ENCODE measurements at regions not wholly inside any gene's neighbourhood (a gene's known extent, or its start where the extent isn't known, plus 50 kb on each side); places are given as distances from the start of the nearest gene placed in this dataset.
"Not testable (repeated sequence)": the region's sequence is repeated elsewhere in the genome, so short reads cannot be mapped to it uniquely, and the experiment has no call there.

DNA sequence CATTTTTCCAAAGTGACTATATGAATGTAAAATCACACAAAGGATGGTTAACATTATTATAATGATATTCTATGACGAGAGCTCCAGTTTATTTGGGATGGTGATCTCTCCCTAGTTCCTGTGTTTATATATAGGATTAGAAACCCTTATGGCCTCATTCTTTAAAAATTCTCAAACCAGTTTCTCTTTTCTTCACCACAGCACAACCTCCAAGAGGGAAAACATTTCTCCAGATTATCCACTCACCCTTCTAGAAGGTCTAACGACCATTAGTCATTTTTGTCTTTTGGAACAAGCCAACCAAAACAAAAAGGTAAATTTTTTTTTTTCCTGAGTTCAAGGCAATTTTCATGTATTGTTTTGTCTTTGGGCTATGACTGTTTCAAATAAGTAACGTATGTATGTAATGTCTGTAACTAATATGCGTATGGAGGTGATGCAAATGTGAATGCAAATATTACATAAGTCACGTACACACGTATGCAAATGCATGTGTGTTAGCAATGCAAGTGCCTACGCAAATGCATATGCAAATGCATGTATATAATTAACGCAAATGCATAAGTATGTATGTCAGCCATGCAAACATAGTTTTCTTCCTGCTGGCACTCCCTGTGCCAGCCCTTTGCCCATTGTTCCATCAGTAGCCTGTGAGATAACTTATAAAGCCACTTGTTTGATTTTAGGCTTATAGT, 72.5 kb upstream of the MORC3 start:
- no peak for DNase-seq

DNA sequence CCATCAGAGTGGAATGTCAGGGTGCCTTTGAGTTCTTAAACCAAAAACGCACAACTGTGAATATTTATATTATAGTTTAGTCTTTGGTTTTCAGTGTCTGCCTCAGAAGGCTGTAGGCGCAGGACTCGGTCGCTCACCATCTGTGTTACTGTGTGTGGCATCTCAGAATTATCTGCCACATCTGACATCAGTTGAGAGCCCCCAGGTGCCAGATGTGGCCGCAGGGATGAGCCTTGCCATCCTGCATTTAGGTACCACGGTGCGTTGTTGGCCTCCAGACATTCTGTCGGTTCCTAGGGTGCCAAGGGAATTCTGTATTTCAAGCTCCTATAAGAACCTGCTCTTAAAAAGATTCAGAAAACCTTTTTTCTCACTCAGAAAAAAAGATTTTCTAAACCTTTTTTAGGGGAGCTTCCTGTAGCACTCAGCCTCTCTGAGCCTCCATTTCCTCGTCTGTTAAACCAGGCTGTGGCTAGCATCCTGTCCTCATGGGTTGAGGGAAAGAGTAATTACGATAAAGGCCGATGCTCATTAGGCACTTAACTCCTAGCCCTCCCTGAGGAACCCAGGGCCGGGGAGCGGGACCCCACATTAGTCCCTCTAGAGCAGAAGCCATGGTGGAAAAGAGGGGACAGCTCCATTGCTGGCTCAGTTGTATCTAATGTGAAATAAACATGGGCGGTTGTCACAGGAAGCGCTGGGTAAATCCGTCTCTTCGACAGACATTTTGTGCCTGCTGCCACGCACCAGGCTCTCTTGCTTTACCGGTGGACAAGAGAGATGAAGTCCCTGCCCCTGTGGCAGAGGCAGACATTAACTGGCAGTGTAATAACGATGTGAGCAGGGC, 70.2 kb upstream of the MORC3 start:
- DNase-seq: no peak

DNA sequence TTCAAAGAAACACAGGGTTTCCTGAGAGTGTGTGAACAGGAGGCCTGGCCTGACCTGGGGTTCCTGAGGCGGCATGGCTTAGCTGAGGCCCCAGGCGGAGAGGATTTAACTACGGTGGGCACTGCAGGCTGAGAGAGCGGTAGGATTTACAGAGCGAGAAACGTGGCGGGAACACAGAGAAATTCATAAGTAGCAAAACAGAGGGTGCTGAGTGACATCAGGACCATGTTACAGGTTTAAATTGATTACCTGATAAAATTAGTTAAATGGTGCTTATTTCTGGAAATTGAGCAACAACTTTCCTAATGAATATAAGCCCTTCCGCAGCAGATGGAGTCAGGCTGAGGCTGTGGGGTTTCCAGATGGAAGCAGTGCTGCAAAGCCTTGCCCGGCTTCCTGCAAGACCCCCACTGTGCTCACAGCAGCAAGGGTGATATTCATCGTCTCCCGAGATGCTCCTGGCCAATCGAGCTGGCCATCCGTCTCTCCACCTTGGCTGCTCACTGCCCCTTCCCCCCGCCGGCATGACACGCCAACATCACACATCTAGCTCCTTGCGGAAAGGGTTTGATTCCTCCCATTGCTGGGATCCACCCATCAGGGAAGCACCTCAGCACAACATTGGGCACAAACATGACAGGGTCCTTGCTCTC, 69.4 kb upstream of the MORC3 start:
- DNase-seq: no peak

DNA sequence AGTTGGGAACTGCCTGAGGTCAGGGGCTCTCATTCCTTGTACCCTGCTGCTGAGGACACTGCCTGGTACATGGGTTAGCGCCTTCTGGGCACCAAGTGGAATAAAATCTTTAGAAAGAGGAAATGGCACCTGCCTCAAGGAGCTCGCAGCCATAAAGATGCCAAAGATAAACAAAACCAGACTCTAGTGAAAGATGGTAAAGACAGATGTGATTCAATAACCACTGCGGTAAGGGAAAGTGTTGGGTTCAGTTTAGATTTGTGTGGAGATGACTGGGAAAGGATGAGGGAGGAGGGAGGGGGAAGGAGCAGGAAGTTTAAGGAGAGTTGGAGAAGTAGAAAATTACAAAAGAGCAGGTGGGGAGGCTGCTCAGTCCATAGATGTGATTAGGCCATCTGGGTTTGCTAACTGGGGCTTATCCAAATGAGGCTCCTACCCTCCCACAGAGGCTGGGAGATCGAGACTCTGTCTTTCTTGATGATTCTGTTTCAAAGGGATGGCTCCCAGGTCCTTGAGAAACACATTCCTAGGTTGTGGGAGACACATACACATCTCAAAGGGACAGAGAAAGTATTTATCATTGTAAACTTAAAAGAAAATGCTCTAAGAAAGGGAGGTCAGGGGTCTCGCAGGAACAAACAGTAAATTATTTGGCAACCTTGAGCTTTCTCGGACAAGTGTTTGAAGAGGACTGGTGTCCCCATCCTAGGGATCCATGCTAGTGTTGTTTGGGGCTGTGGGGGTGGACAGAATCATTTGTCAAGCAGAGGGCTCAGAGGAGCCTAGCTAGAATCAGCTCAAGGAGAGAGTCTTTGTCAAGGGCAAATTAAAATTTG, 65.7 kb upstream of the MORC3 start:
- DNase-seq: no peak

DNA sequence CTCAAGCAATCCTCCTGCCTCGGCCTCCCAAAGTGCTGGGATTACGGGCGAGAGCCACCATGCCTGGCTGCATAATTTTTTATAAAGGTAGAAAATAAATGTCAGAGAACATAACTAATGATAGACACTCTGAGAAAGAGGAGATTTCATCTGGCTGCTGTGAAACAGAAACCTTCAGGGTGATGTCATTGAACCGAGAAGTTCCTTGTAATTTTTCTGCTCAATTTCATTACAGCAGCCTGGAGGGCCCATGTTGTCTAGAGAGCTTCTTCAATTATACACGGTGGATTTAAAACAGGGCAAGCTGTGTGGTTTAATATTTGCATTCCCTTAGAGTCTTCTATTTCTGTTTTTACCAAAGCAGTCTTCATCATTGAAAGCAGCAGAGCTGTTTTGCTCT, 64.3 kb upstream of the MORC3 start:
- no peak for DNase-seq

DNA sequence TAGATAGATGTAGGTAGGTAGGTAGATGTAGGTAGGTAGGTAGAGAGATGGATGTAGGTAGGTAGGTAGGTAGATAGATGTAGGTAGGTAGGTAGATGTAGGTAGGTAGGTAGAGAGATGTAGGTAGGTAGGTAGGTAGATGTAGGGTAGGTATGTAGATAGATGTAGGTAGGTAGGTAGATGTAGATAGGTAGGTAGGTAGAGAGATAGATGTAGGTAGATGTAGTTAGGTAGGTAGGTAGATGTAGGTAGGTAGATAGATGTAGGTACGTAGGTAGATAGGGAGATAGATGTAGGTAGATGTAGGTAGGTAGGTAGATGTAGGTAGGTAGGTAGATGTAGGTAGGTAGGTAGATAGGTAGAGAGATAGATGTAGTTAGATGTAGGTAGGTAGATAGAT, 62.3 kb upstream of the MORC3 start:
- DNase-seq: no peak

- DNase-seq: no peak
Measured at GRCh38 chr21:36260030-36260787, 59.8 kb upstream of the MORC3 start.

DNA sequence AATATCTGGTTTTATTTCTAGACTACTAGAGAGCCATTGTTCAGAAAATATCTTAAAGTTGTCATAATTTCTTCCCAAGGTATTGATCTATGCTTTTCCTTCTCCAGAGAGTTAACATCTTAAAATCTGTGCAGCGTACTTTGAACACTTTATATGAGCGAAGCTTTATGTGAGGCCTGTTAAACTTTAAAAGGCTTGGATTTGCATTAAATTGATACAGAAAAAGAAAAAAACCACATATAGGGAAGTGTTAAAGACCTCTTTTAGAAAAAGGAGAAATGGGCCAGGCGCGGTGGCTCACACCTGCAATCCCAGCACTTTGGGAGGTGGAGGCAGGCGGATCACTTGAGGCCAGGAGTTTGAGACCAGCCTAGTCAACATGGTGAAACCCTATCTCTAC, 59.2 kb upstream of the MORC3 start:
- no peak for DNase-seq

DNA sequence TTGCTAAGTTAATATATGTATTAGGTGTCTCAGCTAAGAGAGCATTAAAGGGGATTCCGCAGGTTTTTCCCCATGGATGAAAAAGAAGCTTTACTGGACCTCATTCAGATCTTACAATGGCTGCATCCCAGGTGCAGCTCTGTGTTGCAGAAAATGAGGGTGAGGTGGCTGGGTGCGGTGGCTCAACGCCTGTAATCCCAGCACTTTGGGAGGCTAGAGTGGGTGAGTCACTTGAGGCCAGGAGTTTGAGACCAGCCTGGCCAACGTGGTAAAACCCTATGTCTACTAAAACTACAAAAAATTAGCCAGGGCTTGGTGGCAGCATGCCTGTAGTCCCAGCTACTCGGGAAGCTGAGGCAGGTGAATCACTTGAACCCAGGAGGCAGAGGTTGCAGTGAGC, 58.5 kb upstream of the MORC3 start:
- DNase-seq: no peak

DNA sequence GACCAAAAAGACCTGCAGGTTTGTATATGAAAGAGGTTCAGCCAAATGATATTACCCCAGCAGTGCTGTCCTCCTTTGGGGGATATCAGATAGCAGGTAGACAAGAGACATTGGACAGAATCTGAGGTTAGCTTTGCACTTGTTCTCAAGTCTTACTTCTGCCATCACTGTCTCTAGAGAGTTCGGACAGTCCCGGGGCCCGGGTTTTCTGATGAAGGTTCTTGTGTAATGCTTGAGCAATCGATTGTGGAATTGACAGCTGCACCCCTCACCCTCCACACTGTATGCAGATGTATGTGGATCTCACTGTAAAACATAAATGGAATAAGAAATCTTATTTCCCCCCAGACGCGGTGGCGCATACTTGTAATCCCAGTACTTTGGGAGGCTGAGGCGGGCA, 56.2 kb upstream of the MORC3 start:
- DNase-seq: no peak

DNA sequence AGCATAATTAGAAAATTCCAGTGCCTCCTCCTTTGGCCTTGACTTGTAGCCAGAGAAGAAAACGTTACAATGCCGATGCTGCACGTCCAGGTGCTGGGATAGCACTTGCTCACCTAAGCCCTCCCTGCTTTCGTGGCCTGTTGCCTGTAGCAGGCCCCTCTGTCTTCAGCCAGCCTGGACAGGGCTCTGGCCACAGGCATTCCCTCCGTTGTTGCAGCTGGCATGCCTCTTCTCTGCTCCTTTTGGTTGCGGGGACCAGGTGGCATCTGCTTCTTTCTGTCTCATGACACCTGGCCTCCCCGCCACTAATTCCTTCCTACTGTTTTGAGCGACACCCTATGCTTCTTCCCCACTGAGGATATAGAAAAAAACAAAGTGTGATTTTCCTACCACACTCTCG, 54.6 kb upstream of the MORC3 start:
- no peak for DNase-seq

DNA sequence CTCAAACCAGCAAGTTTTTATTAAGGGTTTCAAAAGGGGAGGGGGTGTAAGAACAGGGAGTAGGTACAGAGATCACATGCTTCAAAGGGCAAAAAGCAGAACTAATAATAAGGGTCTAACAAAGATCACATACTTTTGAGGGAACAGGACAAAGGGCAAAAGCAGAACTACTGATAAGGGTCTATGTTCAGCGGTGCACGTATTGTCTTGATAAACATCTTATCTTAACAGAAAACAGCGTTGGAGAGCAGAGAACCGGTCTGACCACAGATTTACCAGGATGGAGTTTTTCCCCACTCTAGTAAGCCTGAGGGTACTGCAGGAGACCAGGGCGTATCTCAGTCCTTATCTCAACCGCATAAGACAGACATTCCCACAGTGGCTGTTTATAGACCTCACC, 52.2 kb upstream of the MORC3 start:
- not testable (repeated sequence) for DNase-seq

DNA sequence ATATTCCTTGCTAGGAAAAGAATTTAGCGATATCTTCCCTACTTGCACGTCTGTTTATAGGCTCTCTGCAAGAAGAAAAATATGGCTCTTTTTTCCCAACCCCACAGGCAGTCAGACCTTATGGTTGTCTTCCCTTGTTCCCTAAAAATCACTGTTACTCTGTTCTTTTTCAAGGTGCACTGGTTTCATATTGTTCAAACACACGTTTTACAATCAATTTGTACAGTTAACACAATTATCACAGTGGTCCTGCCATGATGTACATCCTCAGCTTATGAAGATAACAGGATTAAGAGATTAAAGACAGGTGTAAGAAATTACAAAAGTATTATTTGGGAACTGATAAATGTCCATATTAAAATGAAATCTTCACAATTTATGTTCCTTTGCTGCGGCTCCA, 51.7 kb upstream of the MORC3 start:
- DNase-seq: not testable (repeated sequence)

Measured in activated effector memory CD4-positive, alpha-beta T cell treated with anti-CD3 and anti-CD28 coated beads, Interleukin-2, amount 50 U/mL, for 16 hours (primary cell).